CD4-positive, alpha-beta memory T cell (primary cell): ENCODE measurements at regions not wholly inside any gene's neighbourhood (a gene's known extent, or its start where the extent isn't known, plus 50 kb on each side); places are given as distances from the start of the nearest gene placed in this dataset.

Experiments used
- CTCF ChIA-PET: fragments of 350-600 bp; sonication (Branson Sonifier 250); formaldehyde crosslinking; loops from one replicate; lab custom pipeline; 2021; ENCODE audit warnings: inconsistent platforms; ENCODE audit not compliant: partially characterized antibody; lab: Charles Lee
- POLR2A ChIA-PET: fragments of 350-600 bp; sonication (Branson Sonifier 250); formaldehyde crosslinking; loops from one replicate; lab custom pipeline; 2021; ENCODE audit not compliant: partially characterized antibody; lab: Charles Lee
- DNase-seq, 5 donors: peaks; one replicate each; pipeline versions ENCODE4 v3.0.0 to v3.0.0-alpha.2; 2020 to 2022; ENCODE audit warnings: mixed read lengths in 1 of 5
- H3K27ac ChIP-seq: one replicate; pipeline ENCODE4 v1.7.0; 2013; ENCODE audit warnings: low read depth, low read length
- H3K27me3 ChIP-seq: 2 replicates; pipeline ENCODE4 v1.7.0; 2013; ENCODE audit warnings: mild to moderate bottlenecking, low read length, moderate library complexity; ENCODE audit not compliant: insufficient read depth
- H3K36me3 ChIP-seq: 2 replicates; pipeline ENCODE4 v1.7.0; 2013; ENCODE audit warnings: mild to moderate bottlenecking, low read length, moderate library complexity; ENCODE audit not compliant: insufficient read depth
- H3K4me1 ChIP-seq: 2 replicates; pipeline ENCODE4 v1.7.0; 2013; ENCODE audit warnings: mild to moderate bottlenecking, low read length, moderate library complexity; ENCODE audit not compliant: insufficient read depth
- H3K4me3 ChIP-seq, 2 donors: one replicate each; pipeline ENCODE4 v1.7.0; 2013; ENCODE audit warnings: low read length in 2 of 2, mild to moderate bottlenecking in 1 of 2
- H3K9me3 ChIP-seq, 2 donors: one replicate each; pipeline ENCODE4 v1.7.0; 2013; ENCODE audit warnings: low read length in 2 of 2, control low read depth in 1 of 2; ENCODE audit not compliant: control insufficient read depth in 1 of 2
- H3K27ac Mint-ChIP-seq, 7 donors: one replicate each; pipeline ENCODE4 v1.8.0; 2020 to 2021; ENCODE audit warnings: mixed read lengths in 7 of 7, mild to moderate bottlenecking in 6 of 7, inconsistent platforms in 3 of 7, moderate library complexity in 3 of 7
- H3K27me3 Mint-ChIP-seq, 2 donors: one replicate each; pipeline ENCODE4 v1.8.0; 2020 to 2021; ENCODE audit warnings: mixed read lengths in 2 of 2
- H3K36me3 Mint-ChIP-seq, 2 donors: one replicate each; pipeline ENCODE4 v1.8.0; 2020 to 2021; ENCODE audit warnings: mixed read lengths in 2 of 2, inconsistent platforms in 1 of 2, mild to moderate bottlenecking in 1 of 2
- H3K4me1 Mint-ChIP-seq, 4 donors: one replicate each; pipeline ENCODE4 v1.8.0; 2020 to 2021; ENCODE audit warnings: mixed read lengths in 4 of 4, mild to moderate bottlenecking in 1 of 4
- H3K4me3 Mint-ChIP-seq, 8 donors: one replicate each; pipeline ENCODE4 v1.8.0; 2020 to 2021; ENCODE audit warnings: mixed read lengths in 8 of 8, mild to moderate bottlenecking in 7 of 8, moderate library complexity in 6 of 8, inconsistent platforms in 3 of 8
- H3K9me3 Mint-ChIP-seq, 8 donors: one replicate each; pipeline ENCODE4 v1.8.0; 2020 to 2021; ENCODE audit warnings: mixed read lengths in 8 of 8, mild to moderate bottlenecking in 5 of 8, inconsistent platforms in 3 of 8, moderate library complexity in 1 of 8
- intact Hi-C: fragments of 100-400 bp; cut with micrococcal nuclease; formaldehyde crosslinking; loops from one replicate; pipeline ENCODE4 v1.15.1; 2023

DNA sequence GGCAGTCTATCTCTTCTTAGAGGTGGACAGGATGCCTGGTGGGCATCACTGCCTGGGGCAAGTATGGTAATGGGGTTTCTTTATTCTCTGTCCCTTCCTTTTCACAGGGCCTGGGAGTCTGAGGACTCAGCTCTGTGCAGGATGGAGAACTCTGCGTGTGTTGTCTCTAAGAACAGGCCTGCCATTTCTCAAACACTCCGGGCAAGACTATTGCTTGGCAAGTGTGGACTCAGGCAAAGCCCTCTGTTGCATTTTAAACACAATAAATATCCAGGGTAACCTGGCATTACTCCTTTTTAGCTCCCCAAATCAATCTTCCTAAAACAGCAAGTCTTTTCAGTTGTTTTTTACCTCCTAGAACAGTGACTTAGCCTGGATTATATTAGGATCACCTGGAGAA lies 185.1 kb upstream of the ROPN1 start:
- H3K27ac Mint-ChIP-seq: no peak overlapping the region
- peaks cover 0 to 7% of the 10 kb centered on the region in 2 donors for H3K27me3 Mint-ChIP-seq
- Histone ChIP-seq H3K27ac (no peak overlapping the region), H3K27me3 (no peaks in the 10 kb centered on the region), H3K36me3 (no peaks in the 10 kb centered on the region), H3K4me3 (no peak overlapping the region), H3K4me1 (no peaks in the 10 kb centered on the region), H3K9me3 (no peaks in the 10 kb centered on the region)
- ChIA-PET POLR2A (no interaction called here), CTCF (no interaction called here)
- H3K36me3 Mint-ChIP-seq: no peaks in the 10 kb centered on the region
- H3K4me1 Mint-ChIP-seq: no peaks in the 10 kb centered on the region
- H3K4me3 Mint-ChIP-seq: no peak overlapping the region
- peaks cover 0 to 1% (median 0%) of the 10 kb centered on the region in 8 donors for H3K9me3 Mint-ChIP-seq
- intact Hi-C loops: no loop called here
- DNase-seq: no peak

DNA sequence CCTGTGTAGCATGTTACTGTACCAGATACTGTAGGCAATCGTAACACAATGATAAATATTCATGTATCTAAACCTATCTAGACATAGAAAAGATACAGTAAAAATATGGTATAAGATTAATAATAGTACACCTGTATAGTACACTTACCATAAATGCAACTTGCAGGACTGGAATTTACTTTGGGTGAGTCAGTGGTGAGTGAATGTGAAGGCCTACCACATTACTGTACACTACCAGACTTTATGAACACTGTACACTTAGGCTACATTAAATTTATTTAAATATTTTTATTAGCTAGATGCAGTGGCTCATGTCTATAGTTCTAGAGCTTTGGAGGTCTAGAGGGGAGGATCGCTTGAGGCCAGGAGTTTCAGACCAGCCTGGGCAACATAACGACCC lies 186.6 kb upstream of the ROPN1 start:
- no peaks in the 10 kb centered on the region for H3K27me3 ChIP-seq
- no peak overlapping the region for H3K27ac ChIP-seq
- CTCF ChIA-PET: no interaction called here
- no peak overlapping the region for H3K4me3 Mint-ChIP-seq
- H3K36me3 Mint-ChIP-seq: no peaks in the 10 kb centered on the region
- H3K4me3 ChIP-seq: no peak overlapping the region
- peaks cover 0 to 1% (median 0%) of the 10 kb centered on the region in 8 donors for H3K9me3 Mint-ChIP-seq
- no peaks in the 10 kb centered on the region for H3K9me3 ChIP-seq
- no peaks in the 10 kb centered on the region for H3K36me3 ChIP-seq
- no peak overlapping the region for H3K27ac Mint-ChIP-seq
- DNase-seq: no peak
- POLR2A ChIA-PET: no interaction called here
- no peaks in the 10 kb centered on the region for H3K4me1 Mint-ChIP-seq
- H3K27me3 Mint-ChIP-seq: peaks cover 0 to 4% of the 10 kb centered on the region in 2 donors
- H3K4me1 ChIP-seq: no peaks in the 10 kb centered on the region
- intact Hi-C loops: no loop called here

DNA sequence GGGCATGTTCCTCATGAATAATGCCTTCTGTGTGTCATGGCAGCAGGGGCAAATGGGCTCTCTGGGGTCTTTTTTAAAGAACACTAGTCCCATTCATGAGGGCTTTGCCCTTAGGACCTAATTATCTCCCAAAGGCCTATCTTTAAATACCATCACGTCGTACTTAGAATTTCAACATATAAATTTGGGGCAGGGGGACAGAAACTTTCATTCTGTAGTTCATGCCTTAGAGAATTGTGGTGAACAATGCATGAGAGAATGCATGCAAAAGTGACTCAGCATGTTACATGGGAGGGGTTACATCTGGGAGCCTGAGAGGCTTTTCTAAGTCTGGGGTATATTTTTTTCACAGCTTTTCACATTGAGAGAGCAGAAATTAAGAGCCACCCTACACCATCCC lies 208.5 kb upstream of the ROPN1 start:
- Mint-ChIP-seq H3K4me3 (no peak overlapping the region), H3K27me3 (peaks cover 4 to 10% of the 10 kb centered on the region in 2 donors), H3K4me1 (no peaks in the 10 kb centered on the region), H3K9me3 (peaks cover 0 to 4% (median 0%) of the 10 kb centered on the region in 8 donors), H3K36me3 (no peaks in the 10 kb centered on the region), H3K27ac (no peak overlapping the region)
- POLR2A ChIA-PET: no interaction called here
- Histone ChIP-seq H3K27ac (no peak overlapping the region), H3K27me3 (no peaks in the 10 kb centered on the region), H3K9me3 (no peaks in the 10 kb centered on the region), H3K4me3 (no peak overlapping the region), H3K36me3 (no peaks in the 10 kb centered on the region), H3K4me1 (no peaks in the 10 kb centered on the region)
- CTCF ChIA-PET: no interaction called here
- intact Hi-C loops: no loop called here
- DNase-seq: no peak

DNA sequence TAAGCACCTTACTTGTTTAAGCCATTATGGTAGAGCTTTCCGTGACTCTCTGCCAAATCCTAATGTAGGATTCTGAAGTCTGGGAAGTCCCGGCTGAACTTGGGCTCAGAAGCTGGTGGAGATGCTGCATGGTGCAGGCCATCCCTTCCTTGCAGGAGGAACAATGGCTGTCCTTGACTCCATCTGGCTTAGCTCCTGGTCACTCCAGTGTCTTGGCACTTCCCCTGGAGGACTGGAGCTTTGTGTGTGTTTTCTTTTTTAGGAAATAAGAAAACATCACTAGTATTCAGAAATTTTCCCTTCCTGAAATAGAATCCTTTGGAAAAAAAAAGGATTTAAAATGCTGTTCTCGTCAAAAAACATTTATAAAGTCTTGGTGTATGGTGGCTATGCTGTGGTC lies 209.3 kb upstream of the ROPN1 start:
- no peaks in the 10 kb centered on the region for H3K4me1 ChIP-seq
- Mint-ChIP-seq H3K4me3 (no peak overlapping the region), H3K27ac (no peak overlapping the region), H3K36me3 (no peaks in the 10 kb centered on the region), H3K4me1 (no peaks in the 10 kb centered on the region), H3K9me3 (peaks cover 0 to 4% (median 0%) of the 10 kb centered on the region in 8 donors), H3K27me3 (peaks cover 6 to 10% of the 10 kb centered on the region in 2 donors)
- CTCF ChIA-PET: no interaction called here
- no peak overlapping the region for H3K27ac ChIP-seq
- POLR2A ChIA-PET: no interaction called here
- intact Hi-C loops: no loop called here
- no peak for DNase-seq
- no peaks in the 10 kb centered on the region for H3K27me3 ChIP-seq
- no peak overlapping the region for H3K4me3 ChIP-seq
- H3K9me3 ChIP-seq: no peaks in the 10 kb centered on the region
- no peaks in the 10 kb centered on the region for H3K36me3 ChIP-seq

DNA sequence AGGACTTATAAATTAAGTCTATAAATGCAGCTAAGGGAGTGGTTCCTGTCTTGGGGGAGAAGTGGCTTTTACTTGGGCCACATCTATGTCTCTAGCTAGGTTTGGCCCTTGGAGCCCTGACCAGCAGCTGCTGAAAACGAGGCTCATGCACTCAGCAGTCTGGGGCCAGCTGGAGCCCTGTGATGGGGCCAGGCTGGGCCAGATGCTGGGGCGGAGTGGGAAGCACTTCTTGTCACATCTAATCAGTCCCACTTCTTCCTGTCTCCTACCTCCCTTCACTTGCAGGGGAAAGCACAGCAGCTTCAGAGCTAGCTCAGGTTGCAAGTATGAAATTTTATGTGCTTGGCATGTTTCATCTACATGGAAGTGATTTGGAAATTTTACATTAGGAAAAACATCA lies 209.9 kb upstream of the ROPN1 start:
- CTCF ChIA-PET: no interaction called here
- DNase-seq: no peak
- Histone ChIP-seq H3K27ac (no peak overlapping the region), H3K27me3 (no peaks in the 10 kb centered on the region), H3K4me1 (no peaks in the 10 kb centered on the region), H3K36me3 (no peaks in the 10 kb centered on the region), H3K9me3 (no peaks in the 10 kb centered on the region), H3K4me3 (no peak overlapping the region)
- intact Hi-C loops: no loop called here
- POLR2A ChIA-PET: no interaction called here
- Mint-ChIP-seq H3K4me3 (no peak overlapping the region), H3K27ac (no peak overlapping the region), H3K4me1 (no peaks in the 10 kb centered on the region), H3K9me3 (peaks cover 0 to 4% (median 0%) of the 10 kb centered on the region in 8 donors), H3K27me3 (peaks cover 4 to 10% of the 10 kb centered on the region in 2 donors), H3K36me3 (no peaks in the 10 kb centered on the region)

DNA sequence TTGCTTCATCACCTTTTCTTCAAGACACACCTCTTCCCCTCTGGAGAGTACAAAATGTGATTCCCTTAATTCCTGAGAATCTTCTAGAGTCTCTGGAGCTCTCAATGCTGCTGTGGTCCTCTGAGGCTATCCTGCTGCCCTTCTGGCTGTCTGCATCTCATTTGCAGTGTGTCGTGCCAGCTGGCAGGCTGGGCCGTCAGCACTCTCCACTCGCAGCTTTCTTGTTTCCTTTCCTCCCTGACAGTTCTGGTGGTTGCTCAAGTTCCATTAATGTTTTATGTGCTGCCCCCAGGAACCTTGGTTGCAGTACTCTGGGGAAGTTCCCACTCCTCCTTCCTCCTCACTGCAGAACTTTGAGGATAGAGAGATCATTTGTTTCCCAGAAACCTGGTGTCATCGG lies 210.8 kb upstream of the ROPN1 start:
- no peak for DNase-seq

DNA sequence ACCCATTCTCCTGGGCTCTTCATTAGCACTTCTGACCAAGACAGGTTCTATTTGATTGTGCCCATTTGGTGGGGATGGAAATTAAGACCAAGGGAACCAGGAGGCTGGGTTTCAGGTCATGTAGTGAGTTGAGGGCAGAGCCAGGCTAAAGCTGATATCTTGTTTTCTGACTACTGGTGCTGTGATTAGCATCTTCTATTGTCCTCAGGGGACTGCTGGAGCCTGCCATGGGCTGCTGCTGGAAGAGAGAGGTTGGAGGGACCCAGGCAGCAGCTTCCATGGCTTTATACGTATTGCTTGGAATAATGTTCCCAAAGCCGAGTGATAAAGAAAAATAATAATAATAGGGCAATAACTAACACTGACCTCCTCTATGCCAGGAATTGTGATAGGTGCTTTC lies 211.4 kb upstream of the ROPN1 start:
- Histone ChIP-seq H3K9me3 (no peaks in the 10 kb centered on the region), H3K4me3 (no peak overlapping the region), H3K27me3 (no peaks in the 10 kb centered on the region), H3K27ac (no peak overlapping the region), H3K36me3 (no peaks in the 10 kb centered on the region), H3K4me1 (no peaks in the 10 kb centered on the region)
- intact Hi-C loops: no loop called here
- Mint-ChIP-seq H3K27ac (no peak overlapping the region), H3K36me3 (no peaks in the 10 kb centered on the region), H3K4me3 (no peak overlapping the region), H3K27me3 (peaks cover 4 to 8% of the 10 kb centered on the region in 2 donors), H3K4me1 (no peaks in the 10 kb centered on the region), H3K9me3 (peaks cover 0 to 4% (median 0%) of the 10 kb centered on the region in 8 donors)
- DNase-seq: no peak
- POLR2A ChIA-PET: no interaction called here
- CTCF ChIA-PET: no interaction called here

More for the DNA sequence above, 210.8 kb upstream of the ROPN1 start:
- Mint-ChIP-seq H3K4me1 (no peaks in the 10 kb centered on the region), H3K27me3 (peaks cover 4 to 10% of the 10 kb centered on the region in 2 donors), H3K27ac (no peak overlapping the region), H3K9me3 (peaks cover 0 to 4% (median 0%) of the 10 kb centered on the region in 8 donors), H3K36me3 (no peaks in the 10 kb centered on the region), H3K4me3 (no peak overlapping the region)
- Histone ChIP-seq H3K4me3 (no peak overlapping the region), H3K36me3 (no peaks in the 10 kb centered on the region), H3K27me3 (no peaks in the 10 kb centered on the region), H3K9me3 (no peaks in the 10 kb centered on the region), H3K4me1 (no peaks in the 10 kb centered on the region), H3K27ac (no peak overlapping the region)
- POLR2A ChIA-PET: no interaction called here
- CTCF ChIA-PET: no interaction called here
- intact Hi-C loops: no loop called here
